HG03108 (cell line): ENCODE measurements at regions not wholly inside any gene's neighbourhood (a gene's known extent, or its start where the extent isn't known, plus 50 kb on each side); places are given as distances from the start of the nearest gene placed in this dataset.
"Not testable (repeated sequence)": the region's sequence is repeated elsewhere in the genome, so short reads cannot be mapped to it uniquely, and the experiment has no call there.

Source experiments
- ATAC-seq: cut with Tn5 transposase; IDR thresholded peaks from one replicate; pipeline ENCODE4 v1.9.1; 2021; ENCODE audit warnings: moderate library complexity; ENCODE audit not compliant: unreplicated experiment

DNA sequence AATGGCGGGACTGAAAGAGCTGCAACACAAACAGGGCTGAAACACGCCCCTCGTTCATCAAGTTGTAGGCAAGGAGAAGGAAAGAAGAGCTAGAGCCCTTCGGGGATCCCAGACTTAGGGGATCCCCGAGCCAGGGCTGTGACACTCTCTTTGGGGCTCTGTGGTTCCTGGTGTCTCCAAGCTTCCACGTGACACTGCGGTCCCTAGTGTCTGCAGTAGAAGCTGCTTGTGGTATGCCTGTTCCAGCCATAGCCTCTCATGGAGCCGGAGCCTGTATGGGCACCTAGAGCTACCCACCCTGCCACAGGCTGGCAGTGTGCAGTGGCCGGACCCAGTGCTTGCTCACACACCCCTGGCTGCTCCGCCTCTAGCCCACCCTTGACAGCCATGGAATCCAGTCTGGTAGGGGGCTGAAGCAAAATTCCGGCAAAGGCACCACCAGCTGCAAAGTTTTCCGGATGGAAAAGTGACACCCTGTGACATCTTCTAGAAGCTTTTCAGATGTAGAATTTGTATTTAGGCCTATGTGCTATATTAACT, 1439.6 kb upstream of the ACO1 start:
- no peak for ATAC-seq

DNA sequence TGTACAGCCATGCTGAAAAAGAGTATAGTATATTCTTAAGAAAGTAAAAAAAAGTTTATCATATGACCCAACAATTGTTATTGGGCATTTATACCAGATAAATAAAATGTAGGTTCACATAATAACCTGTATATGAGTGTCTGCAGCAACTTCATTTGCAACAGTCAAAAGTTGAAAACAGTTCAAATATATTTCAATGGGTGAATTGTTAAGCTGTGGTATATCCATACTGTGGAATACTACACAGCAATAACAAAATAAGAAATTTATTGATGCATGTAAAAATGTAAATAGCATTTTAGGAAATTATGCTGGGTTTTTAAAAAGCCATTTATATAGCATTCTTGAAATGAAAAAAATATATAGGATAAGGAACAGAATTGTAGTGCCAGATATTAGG, 1420.1 kb upstream of the ACO1 start:
- ATAC-seq: no peak

DNA sequence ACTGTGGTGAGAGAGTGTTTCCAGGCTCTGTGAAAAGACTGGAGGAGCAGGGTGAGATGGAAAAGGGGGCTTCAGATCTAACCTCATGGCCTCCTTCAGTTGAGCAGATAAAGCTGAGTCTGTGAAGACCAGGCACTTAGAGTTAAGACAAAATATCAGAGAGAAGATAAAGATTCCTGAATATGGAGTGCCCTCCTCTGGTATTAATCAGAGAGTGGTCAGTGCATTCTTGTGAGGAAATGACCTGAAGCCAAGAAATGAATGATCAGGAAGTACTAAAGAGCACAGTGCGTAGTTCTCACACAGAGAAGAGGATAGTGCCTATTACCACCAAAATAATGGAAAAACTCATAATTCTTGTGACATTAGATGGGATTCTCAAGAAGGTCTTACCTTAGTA, 1417.0 kb upstream of the ACO1 start:
- ATAC-seq: no peak

DNA sequence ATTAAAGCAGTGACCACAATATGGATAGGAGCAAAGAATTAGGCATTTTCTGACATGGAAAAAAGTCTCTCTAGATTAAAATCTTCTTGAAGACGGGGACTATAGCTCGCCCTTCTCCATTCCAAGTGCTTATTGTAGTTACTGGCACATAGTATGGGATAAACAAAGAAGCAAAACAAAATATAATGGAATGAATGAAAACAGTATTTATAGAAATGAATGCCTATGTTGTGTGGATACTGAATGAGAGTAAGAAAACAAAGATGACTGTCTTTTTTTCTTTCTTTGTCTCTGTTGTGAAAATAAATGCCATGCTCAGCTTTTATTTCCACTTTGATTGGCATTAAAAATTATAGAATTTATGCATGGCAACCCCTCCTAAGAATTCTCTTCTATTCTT, 1414.3 kb upstream of the ACO1 start:
- no peak for ATAC-seq

DNA sequence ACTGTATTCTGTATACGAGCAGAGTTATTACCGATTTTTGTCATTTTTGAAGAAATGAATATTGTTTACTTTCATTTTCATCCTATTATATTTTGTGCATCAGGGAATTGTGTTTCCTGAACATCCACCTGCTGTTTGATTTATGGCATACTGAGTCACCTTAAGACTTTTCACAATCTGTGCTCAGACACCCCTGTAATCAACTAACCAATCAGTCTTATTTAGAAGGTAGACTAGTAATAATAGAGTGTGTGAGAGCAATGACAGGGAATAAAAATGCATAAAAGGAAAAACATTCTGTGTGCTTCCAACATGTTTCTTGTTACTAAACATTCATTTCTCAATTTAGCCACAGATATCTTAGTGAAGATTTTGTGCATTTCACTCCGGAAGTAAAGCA, 1413.6 kb upstream of the ACO1 start:
- ATAC-seq: no peak

DNA sequence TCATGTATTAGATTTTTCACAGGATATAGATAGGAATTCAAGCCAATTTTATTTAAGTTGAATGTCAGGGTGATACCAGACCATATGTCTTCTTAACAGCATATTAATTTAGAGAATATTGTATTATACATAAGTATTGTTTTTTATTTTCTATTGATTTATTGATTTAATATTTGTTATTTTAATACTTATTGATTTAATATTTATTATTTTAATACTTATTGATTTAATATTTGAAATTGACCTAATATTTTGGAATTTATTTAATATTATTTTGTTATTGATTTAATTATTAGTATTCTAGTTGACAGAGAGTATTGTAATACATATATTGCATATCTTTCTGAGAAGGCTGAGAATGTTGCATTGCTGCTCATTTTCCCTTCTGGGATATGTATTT, 1411.8 kb upstream of the ACO1 start:
- no peak for ATAC-seq

DNA sequence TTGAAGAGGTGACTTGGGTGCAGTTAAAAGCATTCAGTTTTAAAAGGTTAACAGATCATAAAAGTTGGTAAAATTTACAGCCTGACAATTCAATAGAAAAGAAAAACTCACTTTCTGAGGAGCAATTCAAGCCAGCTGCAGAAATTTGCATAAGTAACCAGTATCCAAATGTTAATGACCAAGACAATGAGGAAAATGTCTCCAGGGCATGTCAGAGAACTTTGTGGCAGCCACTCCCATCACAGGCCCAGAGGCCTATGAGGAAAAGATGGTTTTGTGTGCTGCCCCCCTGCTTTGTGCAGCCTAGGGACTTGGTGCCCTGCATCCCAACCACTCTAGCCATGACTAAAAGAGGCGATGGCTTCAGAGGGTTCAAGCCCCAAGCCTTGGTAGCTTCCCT, 1406.5 kb upstream of the ACO1 start:
- no peak for ATAC-seq

DNA sequence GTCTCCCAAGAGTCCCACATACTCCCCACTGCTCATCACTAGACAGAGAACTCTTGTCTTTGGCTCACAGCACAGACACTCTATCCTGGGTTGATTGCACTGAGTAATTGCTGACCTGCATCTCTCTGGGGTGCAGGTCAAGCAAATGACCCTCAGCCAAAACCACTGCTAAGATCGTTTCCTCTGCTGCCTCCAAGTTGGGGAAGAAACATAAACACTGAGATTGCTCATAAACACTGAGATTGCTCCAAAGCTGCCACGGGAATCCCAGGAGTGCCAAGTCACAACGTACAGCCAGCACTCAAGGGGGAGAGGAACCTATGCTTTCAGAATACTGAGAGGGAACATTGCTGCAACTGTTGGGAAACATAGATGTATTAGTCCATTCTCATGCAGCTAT, 1402.1 kb upstream of the ACO1 start:
- no peak for ATAC-seq

DNA sequence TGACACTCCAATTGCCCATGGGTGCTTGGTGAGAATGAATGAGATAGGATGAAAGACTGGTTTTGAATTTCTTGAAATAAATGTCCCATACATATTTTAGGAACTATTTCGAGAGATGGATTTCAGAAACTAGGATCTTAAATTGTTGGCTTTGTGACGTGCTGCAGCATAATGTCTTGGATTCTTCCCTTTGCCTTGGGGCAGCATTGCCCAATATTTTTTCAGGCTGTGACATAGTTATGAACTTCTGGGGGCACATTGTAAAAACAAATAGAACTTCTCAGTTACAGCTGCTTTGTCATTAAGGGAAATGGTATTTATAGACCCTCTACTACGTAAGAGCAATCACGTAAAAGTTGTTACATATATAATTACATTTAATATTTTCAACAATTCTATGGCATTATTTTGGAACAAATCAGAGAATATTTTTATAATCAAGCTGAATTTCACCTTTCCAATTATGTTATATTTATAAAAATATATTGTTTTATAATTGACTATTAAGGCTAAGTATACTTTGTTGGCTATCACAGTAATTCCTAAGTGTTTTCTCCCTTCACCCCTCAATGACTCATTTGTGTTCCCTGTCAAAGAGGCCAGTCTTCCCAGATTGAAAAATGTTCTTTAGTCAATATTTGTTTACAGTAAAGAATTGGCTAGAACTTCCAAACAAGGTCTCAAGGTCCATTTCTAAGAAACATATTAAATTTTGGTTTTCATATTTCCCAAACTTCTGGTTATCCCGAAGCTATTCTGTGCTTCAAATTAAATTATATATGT, 1388.3 kb upstream of the ACO1 start:
- no peak for ATAC-seq

DNA sequence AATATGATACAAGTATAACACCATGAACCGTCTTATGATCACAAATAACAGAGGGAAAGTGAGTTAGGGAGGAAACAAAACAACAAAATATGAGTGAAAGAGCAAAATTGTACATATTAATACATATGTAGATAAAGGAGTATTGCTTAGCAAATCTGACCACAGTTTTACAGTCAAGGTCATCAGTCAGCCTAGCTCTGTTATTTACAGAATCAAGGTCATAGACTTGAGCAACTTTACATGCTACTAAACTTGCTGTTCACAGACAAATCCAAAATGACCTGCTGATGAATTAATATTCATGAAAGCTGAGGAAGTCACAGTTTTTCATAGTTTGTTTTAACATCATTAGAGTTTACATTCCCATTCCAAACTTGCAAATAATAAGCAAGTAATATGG, 1387.7 kb upstream of the ACO1 start:
- no peak for ATAC-seq

DNA sequence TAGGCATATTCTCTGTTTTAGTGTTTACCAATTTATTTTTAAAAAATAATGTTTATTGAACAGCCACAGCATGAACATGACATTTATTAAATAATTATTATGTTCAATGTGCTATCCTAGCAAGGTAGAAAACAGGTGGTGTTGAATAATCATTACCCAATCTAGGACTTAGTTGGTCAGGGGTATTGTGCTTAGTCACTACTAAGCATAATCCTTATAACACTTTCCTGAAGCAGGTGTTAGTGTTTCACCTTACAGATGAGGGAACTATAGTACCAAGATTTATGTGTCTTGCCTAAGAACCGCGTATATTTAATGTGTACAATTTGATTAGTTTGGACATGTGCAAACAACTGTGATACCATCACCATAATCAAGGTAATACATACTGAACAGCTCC, 1387.2 kb upstream of the ACO1 start:
- no peak for ATAC-seq

DNA sequence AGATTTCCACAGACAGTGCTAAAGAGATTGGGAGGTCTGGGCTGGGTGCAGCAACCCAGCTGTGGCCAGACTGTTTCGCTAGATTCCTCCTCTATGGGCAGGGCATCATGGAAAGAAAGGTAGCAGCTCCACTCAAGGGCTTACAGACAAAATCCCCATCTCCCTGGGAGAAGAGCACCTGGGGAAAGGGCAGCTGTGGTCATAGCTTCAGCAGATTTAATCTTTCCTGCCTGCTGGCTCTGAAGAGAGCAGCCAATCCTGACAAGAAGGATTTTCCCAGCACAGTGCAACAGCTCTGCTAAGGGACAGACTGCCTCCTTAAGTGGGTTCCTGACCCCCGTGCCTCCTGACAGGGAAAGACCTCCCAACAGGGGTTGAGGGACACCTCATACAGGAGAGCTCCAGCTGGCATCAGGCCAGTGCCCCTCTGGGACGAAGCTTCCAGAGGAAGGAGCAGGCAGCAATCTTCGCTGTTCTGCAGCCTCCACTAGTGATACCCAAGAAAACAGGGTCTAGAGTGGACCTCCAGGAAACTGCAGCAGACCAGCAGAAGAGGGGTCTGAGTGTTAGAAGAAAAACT, 1379.3 kb upstream of the ACO1 start:
- no peak for ATAC-seq

DNA sequence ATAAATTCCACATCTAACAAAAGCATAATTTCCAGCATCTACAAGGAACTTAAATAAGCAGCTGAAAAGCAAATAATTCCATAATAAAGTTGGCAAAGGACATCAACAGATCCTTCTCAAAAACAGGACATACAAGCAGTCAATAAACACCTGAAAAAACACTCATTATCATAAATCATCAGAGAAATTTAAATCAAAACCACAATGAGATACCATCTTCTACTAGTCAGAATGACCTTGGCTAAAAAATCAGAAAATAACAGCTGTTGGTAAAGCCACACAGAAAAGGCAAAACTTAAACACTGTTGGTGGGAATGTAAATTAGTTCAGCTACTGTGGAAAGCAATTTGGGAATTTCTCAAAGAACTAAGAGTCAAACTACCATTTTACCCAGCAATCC, 1371.1 kb upstream of the ACO1 start:
- ATAC-seq: no peak

DNA sequence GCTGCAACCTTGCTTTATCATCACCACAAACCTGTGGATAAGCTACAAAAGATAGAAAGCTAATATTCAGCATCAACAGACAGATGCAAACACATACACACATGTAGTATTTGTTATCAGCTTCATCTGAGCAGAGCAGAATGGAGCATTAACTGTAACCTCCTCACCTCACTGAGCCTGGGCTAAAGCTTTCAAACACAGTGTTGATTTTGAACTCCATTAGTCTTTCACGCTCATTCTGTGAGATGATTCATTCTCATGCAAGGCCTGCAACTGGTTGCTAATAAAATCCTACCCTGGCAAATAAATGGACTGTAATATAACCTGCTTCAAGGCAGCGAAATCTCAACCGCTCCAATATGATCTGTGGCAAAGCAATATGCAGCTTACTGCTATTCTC, 1360.6 kb upstream of the ACO1 start:
- ATAC-seq: no peak

DNA sequence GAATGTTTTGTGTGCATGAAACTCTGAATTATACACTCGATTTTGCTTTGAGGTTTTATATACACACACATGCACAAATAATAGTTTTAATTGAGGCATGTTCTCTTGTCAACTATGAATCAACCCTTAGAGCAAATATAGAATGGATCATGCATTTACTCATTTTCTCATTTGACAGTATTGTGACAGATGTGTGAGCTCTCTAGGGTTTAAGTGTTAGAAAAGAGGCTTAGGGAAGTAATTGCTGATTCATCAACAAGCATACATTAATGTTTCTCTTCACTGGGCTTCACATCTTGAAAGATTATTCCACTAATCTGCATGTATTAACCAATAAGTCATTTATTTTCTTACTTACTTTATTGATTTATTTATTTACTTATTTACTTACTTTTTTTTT, 1356.8 kb upstream of the ACO1 start:
- ATAC-seq: no peak

DNA sequence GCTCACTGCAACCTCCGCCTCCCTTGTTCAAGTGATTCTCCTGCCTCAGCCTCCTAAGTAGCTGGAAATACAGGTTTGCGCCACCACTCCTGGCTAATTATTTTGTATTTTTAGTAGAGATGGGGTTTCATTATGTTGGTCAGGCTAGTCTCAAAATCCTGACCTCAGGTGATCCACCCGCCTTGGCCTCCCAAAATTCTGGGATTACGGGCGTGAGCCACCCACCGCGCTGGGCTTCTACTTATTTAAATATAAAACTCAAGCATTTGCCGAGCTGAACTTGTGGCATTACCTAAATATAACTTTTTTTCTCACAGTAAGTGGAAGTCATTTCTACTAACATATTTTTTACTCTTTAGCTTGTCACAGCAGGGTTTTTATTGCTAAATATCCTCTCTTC, 1356.3 kb upstream of the ACO1 start:
- ATAC-seq: no peak

DNA sequence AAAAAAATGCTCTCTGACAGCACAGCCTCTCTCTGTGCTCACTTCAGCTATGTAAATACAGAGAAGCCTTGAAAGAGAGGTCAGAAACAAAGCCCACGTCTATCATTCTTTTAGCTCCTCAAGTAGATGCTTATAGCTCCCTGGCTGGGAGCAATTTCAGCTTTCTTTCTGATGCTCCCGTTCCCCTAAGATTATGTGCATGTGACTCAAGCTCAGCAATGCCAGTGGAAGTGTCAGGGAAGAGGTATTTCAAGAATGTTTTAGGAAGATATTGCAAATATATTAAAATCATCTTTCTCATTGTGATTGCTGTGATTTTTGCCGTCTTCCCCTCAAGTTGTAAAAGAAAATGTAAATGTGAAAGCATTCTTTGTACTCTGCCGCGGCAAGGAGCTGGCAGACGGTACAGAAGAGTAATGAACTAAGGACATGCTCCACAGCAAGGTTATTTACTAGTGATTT, 1353.7 kb upstream of the ACO1 start:
- no peak for ATAC-seq

DNA sequence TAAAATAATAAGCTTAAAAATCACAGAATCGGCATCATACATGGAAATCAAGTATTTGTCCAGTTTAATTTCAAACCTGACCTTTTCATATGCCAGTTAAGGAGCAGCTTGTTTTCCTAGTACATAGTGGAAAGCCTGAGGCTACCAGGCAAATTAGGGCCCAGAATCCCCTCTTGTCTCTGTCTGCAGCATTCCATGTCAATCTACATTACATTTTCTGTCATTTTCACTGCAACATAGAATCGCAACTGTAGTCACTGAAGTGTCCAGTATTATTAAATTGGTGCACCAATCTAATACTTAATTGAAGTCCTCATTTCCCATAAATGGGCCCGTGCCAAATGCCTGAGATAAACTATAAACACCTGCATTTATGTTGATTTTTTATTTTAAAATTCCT, 1352.2 kb upstream of the ACO1 start:
- ATAC-seq: no peak

DNA sequence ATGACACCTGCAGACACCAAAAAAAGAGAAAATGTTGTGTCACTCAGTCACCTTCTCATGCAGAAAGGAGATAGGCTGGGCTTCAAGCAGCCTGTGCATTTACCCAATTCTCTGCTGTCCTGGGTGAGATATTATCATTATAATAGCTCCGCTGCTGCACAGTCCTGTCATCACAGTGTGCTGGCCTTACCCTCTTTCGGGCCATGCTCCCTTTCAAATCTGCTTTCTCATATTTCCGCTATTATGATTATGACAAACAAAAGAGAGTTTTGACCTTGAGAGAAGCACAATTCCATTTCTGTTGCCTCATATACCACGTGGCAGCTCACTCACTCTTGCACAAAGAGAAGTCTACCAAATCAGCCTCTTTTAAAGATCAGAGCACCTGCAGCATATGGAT, 1350.1 kb upstream of the ACO1 start:
- no peak for ATAC-seq

DNA sequence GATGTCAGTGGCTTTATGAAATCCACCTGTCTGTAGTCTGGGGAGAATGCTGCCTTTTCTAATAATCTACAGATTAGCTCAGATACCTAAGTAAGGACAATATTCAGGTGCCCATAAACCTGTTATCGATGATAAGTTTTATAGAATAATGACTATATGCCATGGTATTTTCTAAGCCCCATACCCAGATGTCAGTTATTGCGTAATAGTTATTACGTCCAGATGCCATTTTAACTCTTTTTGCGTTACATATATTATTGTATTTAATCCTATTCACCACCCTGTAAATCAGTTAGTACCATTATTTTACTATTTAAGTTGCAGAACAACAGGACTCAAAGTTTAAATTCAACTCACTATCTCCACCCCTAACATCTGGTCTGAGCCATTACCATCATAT, 1343.9 kb upstream of the ACO1 start:
- ATAC-seq: no peak

DNA sequence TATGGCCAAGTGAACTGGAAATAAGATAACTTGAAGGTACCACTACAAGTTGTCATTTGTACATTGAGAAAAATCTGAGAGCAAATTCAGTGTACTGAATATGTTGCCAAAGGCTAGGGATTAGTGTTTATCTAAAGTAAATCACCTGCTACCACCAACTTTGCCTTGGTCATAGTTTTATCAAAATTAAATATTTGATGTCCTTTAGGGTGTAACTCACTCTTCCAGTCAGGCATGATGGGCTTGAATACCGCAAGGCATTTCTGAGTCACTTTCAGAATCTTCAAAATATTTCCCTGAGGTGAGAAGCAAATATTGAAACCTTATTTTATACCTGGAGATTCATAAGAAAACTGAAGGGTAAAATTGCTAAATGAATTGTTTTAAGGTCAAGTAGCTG, 1338.6 kb upstream of the ACO1 start:
- ATAC-seq: no peak

DNA sequence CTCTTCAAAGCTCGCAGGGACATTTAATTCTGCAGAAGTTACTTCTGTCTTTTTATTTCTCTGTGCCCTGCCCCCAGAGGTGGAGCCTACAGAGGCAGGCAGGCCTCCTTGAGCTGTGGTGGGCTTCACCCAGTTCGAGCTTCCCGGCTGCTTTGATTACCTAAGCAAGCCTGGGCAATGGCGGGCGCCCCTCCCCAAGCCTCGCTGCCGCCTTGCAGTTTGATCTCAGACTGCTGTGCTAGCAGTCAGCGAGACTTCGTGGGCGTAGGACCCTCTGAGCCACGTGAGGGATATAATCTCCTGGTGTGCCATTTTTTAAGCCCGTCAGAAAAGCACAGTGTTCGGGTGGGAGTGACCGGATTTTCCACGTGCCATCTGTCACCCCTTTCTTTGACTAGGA, 1322.9 kb upstream of the ACO1 start:
- ATAC-seq: not testable (repeated sequence)

DNA sequence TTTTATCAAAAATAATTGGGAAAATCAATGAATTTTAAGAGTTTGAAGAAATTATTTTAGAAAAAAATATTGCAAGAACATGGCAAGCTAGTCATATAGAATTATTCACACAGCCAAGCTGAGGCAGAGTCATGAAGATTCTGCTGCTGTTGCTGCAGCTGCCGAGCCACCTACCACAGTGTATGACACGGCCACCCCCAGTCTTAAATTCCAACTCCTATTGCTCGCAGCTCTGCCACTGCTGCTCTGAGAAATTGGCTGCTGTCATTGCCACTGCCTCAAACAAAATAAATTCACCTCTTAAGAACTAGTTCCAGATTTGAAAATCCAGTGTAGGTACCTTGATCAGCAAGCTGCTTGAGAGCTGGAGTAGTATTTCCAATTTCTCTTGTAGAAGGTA, 1318.8 kb upstream of the ACO1 start:
- ATAC-seq: no peak
